ENCODE measurements at regions not wholly inside any gene's neighbourhood (a gene's known extent, or its start where the extent isn't known, plus 50 kb on each side); places are given as distances from the start of the nearest gene placed in this dataset.

GRCh38 chr1:238023137-238023536, 132.4 kb upstream of the ZP4 start:
- Histone ChIP-seq H2BK120ac (ENCODE audit: low read depth, low read length, poor library complexity, severe bottlenecking) (no peak overlapping the region), H2AFZ (ENCODE audit: low read length) (no peak overlapping the region), H3K9ac (ENCODE audit: extremely low read depth, insufficient read length, low read length) (no peak overlapping the region), H3K27ac (ENCODE audit: insufficient read length, low read depth, low read length) (no peak overlapping the region), H3K23ac (ENCODE audit: insufficient read length, low read depth, low read length) (no peak overlapping the region), H3K4me2 (ENCODE audit: insufficient read depth, insufficient read length, low read length) (no peak overlapping the region), H4K91ac (ENCODE audit: insufficient read length, low read depth, low read length) (no peak overlapping the region), H3K79me2 (ENCODE audit: insufficient read depth, low read length) (no peaks in the 10 kb centered on the region), H2BK20ac (ENCODE audit: low read depth, low read length, poor library complexity, severe bottlenecking) (no peak overlapping the region), H3K56ac (ENCODE audit: insufficient read length, low read depth, low read length) (no peak overlapping the region), H2BK12ac (ENCODE audit: insufficient read length, low read depth, low read length) (no peak overlapping the region), H3K9me3 (ENCODE audit: control insufficient read depth, low read depth, low read length) (no peaks in the 10 kb centered on the region), H3K18ac (ENCODE audit: insufficient read length, low read depth, low read length) (no peak overlapping the region), H3K4me1 (ENCODE audit: insufficient read depth, low read length) (peaks cover 3% of the 10 kb centered on the region; the same call in 1 of the 2 replicates), H2BK15ac (ENCODE audit: low read depth, low read length) (no peak overlapping the region), H3K4ac (ENCODE audit: low read depth, low read length) (no peak overlapping the region), H4K8ac (replicated peaks; ENCODE audit: insufficient read length, low read depth, low read length) (no peak overlapping the region), H3K23me2 (ENCODE audit: insufficient read length, low read depth, low read length, poor library complexity, severe bottlenecking) (no peaks in the 10 kb centered on the region), H2AK5ac (ENCODE audit: insufficient read length, low read length) (no peak overlapping the region), H4K5ac (ENCODE audit: insufficient read length, low read depth, low read length) (no peak overlapping the region), H3K27me3 (ENCODE audit: insufficient read depth, low read length) (no peaks in the 10 kb centered on the region), H2BK5ac (ENCODE audit: insufficient read length, low read length) (no peak overlapping the region), H3T11ph (ENCODE audit: low read length) (no peak overlapping the region), H3K14ac (ENCODE audit: insufficient read depth, low read length) (no peak overlapping the region), H4K20me1 (ENCODE audit: control insufficient read depth, insufficient read depth, insufficient read length) (no peaks in the 10 kb centered on the region), H3K79me1 (ENCODE audit: insufficient read depth, low read depth, low read length, poor library complexity, severe bottlenecking) (no peaks in the 10 kb centered on the region)
- no peak for DNase-seq
- Mint-ChIP-seq H3K27me3 (ENCODE audit: low read depth) (no peaks in the 10 kb centered on the region), H3K27ac (no peak overlapping the region), H3K4me1 (peaks cover 14 to 16% of the 10 kb centered on the region in 2 experiments), H3K36me3 (ENCODE audit: insufficient read depth in 1 of 3, low read depth in 3 of 3) (peaks cover 0 to 5% (median 0%) of the 10 kb centered on the region in 3 experiments; a peak in 3 of 7 replicates), H3K9me3 (peaks cover 2 to 6% of the 10 kb centered on the region in 2 experiments; a peak in 2 of 5 replicates), H3K4me3 (no peak overlapping the region)
- no CpG with 5 or more reads among the region's 1 CpG for WGBS (ENCODE audit: extremely low coverage, insufficient read length, low lambda C conversion rate)
- TF ChIP-seq CTCF (conservative IDR thresholded peaks at IDR 0.05) = no peak
